IMR-90 (cell line): ENCODE measurements at regions not wholly inside any gene's neighbourhood (a gene's known extent, or its start where the extent isn't known, plus 50 kb on each side); places are given as distances from the start of the nearest gene placed in this dataset.

Experiments used
- ATAC-seq: fragments of 200-7000 bp; cut with Tn5 transposase; 2 replicates; pipeline ENCODE4 v1.9.1; 2020; ENCODE audit warnings: low read depth, mild to moderate bottlenecking, moderate library complexity
- BruUV-seq: library from RNA; stranded (reverse); fragments of 400-500 nt; replicated peaks from 2 replicates; lab custom pipeline; 2021; lab: Mats Ljungman, UMichigan
- CTCF ChIA-PET: fragments of 300-600 bp; formaldehyde crosslinking; extraction: SDS; loops from one replicate; lab custom pipeline; 2021; ENCODE audit warnings: antibody characterized with exemption; lab: Yijun Ruan, JAX
- POLR2A ChIA-PET: fragments of 300-600 bp; sonication (Branson Sonifier 250); formaldehyde crosslinking; loops from one replicate; lab custom pipeline; 2022; ENCODE audit warnings: antibody characterized with exemption; ENCODE audit not compliant: unreplicated experiment; lab: Charles Lee
- DNase-seq: peaks from one replicate; pipeline ENCODE4 v3.0.0; 2013
- H2AFZ ChIP-seq: replicated peaks from 2 replicates; pipeline ENCODE3; 2013; ENCODE audit warnings: low read length, mild to moderate bottlenecking; ENCODE audit not compliant: poor library complexity
- H2AK5ac ChIP-seq: 2 replicates; pipeline ENCODE4 v1.6.1; 2013; ENCODE audit warnings: low read depth, low read length, inconsistent platforms
- H2AK9ac ChIP-seq: replicated peaks from 2 replicates; pipeline ENCODE3; 2013; ENCODE audit warnings: mild to moderate bottlenecking, low read depth, low read length, moderate library complexity; ENCODE audit not compliant: poor library complexity
- H2BK120ac ChIP-seq: 2 replicates; pipeline ENCODE4 v1.6.1; 2013; ENCODE audit warnings: low read depth, low read length, inconsistent platforms
- H2BK15ac ChIP-seq: 3 replicates; pipeline ENCODE4 v1.6.1; 2013; ENCODE audit warnings: low read depth, low read length, inconsistent platforms
- H2BK20ac ChIP-seq: 2 replicates; pipeline ENCODE4 v1.6.1; 2013; ENCODE audit warnings: low read depth, mild to moderate bottlenecking, inconsistent platforms, low read length, moderate library complexity
- H2BK5ac ChIP-seq: 2 replicates; pipeline ENCODE4 v1.6.1; 2013; ENCODE audit warnings: mild to moderate bottlenecking, low read depth, low read length, inconsistent platforms; ENCODE audit not compliant: poor library complexity, severe bottlenecking
- H3K14ac ChIP-seq: replicated peaks from 2 replicates; pipeline ENCODE4 v1.6.1; 2013; ENCODE audit warnings: low read depth, low read length, inconsistent platforms
- H3K18ac ChIP-seq: 2 replicates; pipeline ENCODE4 v1.6.1; 2013; ENCODE audit warnings: low read depth, low read length, control low read depth
- H3K23ac ChIP-seq: 2 replicates; pipeline ENCODE4 v1.6.1; 2013; ENCODE audit warnings: low read depth, low read length, inconsistent platforms
- H3K27ac ChIP-seq: 2 replicates; pipeline ENCODE4 v1.5.1; 2013; ENCODE audit warnings: mild to moderate bottlenecking, control low read depth, low read length; ENCODE audit not compliant: insufficient read depth
- H3K27me3 ChIP-seq: 2 replicates; pipeline ENCODE4 v1.6.1; 2013; ENCODE audit warnings: low read length; ENCODE audit not compliant: control insufficient read depth, insufficient read depth
- H3K36me3 ChIP-seq: 2 replicates; pipeline ENCODE4 v1.6.1; 2013; ENCODE audit warnings: low read length, mixed read lengths; ENCODE audit not compliant: control insufficient read depth, insufficient read depth
- H3K4ac ChIP-seq: 2 replicates; pipeline ENCODE4 v1.6.1; 2013; ENCODE audit warnings: low read depth, low read length, inconsistent platforms
- H3K4me1 ChIP-seq: 2 replicates; pipeline ENCODE4 v1.6.1; 2013; ENCODE audit warnings: low read length, mixed read lengths; ENCODE audit not compliant: control insufficient read depth, insufficient read depth
- H3K4me2 ChIP-seq: 2 replicates; pipeline ENCODE4 v1.6.1; 2013; ENCODE audit warnings: low read depth, mild to moderate bottlenecking, control low read depth, low read length, moderate library complexity
- H3K4me3 ChIP-seq: 2 replicates; pipeline ENCODE4 v1.5.1; 2013; ENCODE audit warnings: low read depth, mild to moderate bottlenecking, control low read depth, low read length, moderate library complexity; ENCODE audit not compliant: insufficient read depth
- H3K56ac ChIP-seq: 2 replicates; pipeline ENCODE4 v1.6.1; 2013; ENCODE audit warnings: low read length, inconsistent platforms; ENCODE audit not compliant: insufficient read depth; ENCODE audit errors: extremely low read depth
- H3K79me1 ChIP-seq, 2 experiments: 2 replicates each; pipeline ENCODE4 v1.6.1; 2013; ENCODE audit warnings: low read length in 2 of 2, inconsistent platforms in 1 of 2, low read depth in 1 of 2
- H3K9ac ChIP-seq: 2 replicates; pipeline ENCODE4 v1.6.1; 2013; ENCODE audit warnings: low read depth, low read length, control low read depth
- H3K9me1 ChIP-seq: 2 replicates; pipeline ENCODE4 v1.6.1; 2013; ENCODE audit warnings: low read length, inconsistent platforms; ENCODE audit not compliant: insufficient read depth
- H3K9me3 ChIP-seq: 2 replicates; pipeline ENCODE4 v1.6.1; 2013; ENCODE audit warnings: low read length; ENCODE audit not compliant: control insufficient read depth, insufficient read depth
- H4K20me1 ChIP-seq: 2 replicates; pipeline ENCODE4 v1.6.1; 2013; ENCODE audit warnings: low read length, inconsistent platforms; ENCODE audit not compliant: insufficient read depth
- H4K5ac ChIP-seq: 2 replicates; pipeline ENCODE4 v1.6.1; 2013; ENCODE audit warnings: mild to moderate bottlenecking, low read depth, low read length, control low read depth
- H4K8ac ChIP-seq, 2 experiments: 2 replicates each; pipeline ENCODE4 v1.6.1; 2013; ENCODE audit warnings: low read depth in 2 of 2, low read length in 2 of 2, control low read depth in 1 of 2, inconsistent platforms in 1 of 2
- H4K91ac ChIP-seq: 2 replicates; pipeline ENCODE4 v1.6.1; 2013; ENCODE audit warnings: low read depth, low read length, inconsistent platforms; ENCODE audit not compliant: insufficient read depth
- BHLHE40 ChIP-seq: fragments of 150-350 bp; IDR thresholded peaks from 2 replicates; pipeline ENCODE4 v1.6.1; 2016; ENCODE audit warnings: mild to moderate bottlenecking, low read depth, low read length
- CEBPB ChIP-seq: IDR thresholded peaks from 2 replicates; pipeline ENCODE4 v1.6.1; 2012; ENCODE audit warnings: low read depth, low read length, improper control_type of control experiment
- CHD1 ChIP-seq: IDR thresholded peaks from 2 replicates; pipeline ENCODE4 v1.6.1; 2012; ENCODE audit warnings: low read depth, low read length, improper control_type of control experiment
- ELK1 ChIP-seq: fragments of 150-350 bp; IDR thresholded peaks from 2 replicates; pipeline ENCODE4 v1.6.1; 2016; ENCODE audit warnings: low read depth, mild to moderate bottlenecking, low read length, moderate library complexity, borderline replicate concordance
- FOS ChIP-seq: fragments of 150-350 bp; IDR thresholded peaks from 2 replicates; pipeline ENCODE4 v1.6.1; 2016; ENCODE audit warnings: low read depth, low read length
- MAFK ChIP-seq: IDR thresholded peaks from 2 replicates; pipeline ENCODE4 v1.6.1; 2012; ENCODE audit warnings: low read depth, low read length, improper control_type of control experiment
- MAZ ChIP-seq: IDR thresholded peaks from 2 replicates; pipeline ENCODE4 v1.6.1; 2012; ENCODE audit warnings: low read depth, mild to moderate bottlenecking, low read length, improper control_type of control experiment, moderate library complexity, borderline replicate concordance
- MXI1 ChIP-seq: IDR thresholded peaks from 2 replicates; pipeline ENCODE4 v1.6.1; 2012; ENCODE audit warnings: low read depth, mild to moderate bottlenecking, low read length, moderate library complexity, borderline replicate concordance
- NFE2L2 ChIP-seq: fragments of 150-350 bp; IDR thresholded peaks from 2 replicates; pipeline ENCODE4 v1.6.1; 2016; ENCODE audit warnings: low read depth, mild to moderate bottlenecking, low read length
- POLR2A ChIP-seq: IDR thresholded peaks from 2 replicates; pipeline ENCODE4 v1.6.1; 2012; ENCODE audit warnings: mild to moderate bottlenecking, low read depth, low read length
- RAD21 ChIP-seq: IDR thresholded peaks from 2 replicates; pipeline ENCODE4 v1.6.1; 2012; ENCODE audit warnings: low read length, improper control_type of control experiment
- RCOR1 ChIP-seq: IDR thresholded peaks from 2 replicates; pipeline ENCODE4 v1.6.1; 2012; ENCODE audit warnings: mild to moderate bottlenecking, low read length, improper control_type of control experiment; ENCODE audit not compliant: insufficient replicate concordance
- RFX5 ChIP-seq: IDR thresholded peaks from 2 replicates; pipeline ENCODE4 v1.8.0; 2012; ENCODE audit warnings: low read depth, mild to moderate bottlenecking, low read length, moderate library complexity
- SMC3 ChIP-seq: fragments of 150-350 bp; IDR thresholded peaks from 2 replicates; pipeline ENCODE4 v1.6.1; 2016; ENCODE audit warnings: low read depth, mild to moderate bottlenecking, antibody characterized with exemption, low read length, moderate library complexity
- dilution Hi-C: fragments of 300-500 bp; cut with HindIII; formaldehyde crosslinking; loops from one replicate; pipeline ENCODE4 v1.14.3; 2018; ENCODE audit warnings: low sequenced_read_pairs; ENCODE audit not compliant: unreplicated experiment
- in situ Hi-C: fragments of 300-500 bp; cut with MboI; formaldehyde crosslinking; loops from 3 replicates; pipeline ENCODE4 v1.14.3; 2019; ENCODE audit warnings: low sequenced_read_pairs, inconsistent platforms, mixed read lengths
- intact Hi-C: fragments of 100-400 bp; cut with micrococcal nuclease; formaldehyde crosslinking; loops from 2 replicates; pipeline ENCODE4 v1.10.0; 2022
- TF ChIP-seq, protein P1 (sequence below): fragments of 150-350 bp; IDR thresholded peaks from 2 replicates; pipeline ENCODE4 v1.6.1; 2017; ENCODE audit warnings: mild to moderate bottlenecking, antibody characterized with exemption, low read length, low read depth
- TF ChIP-seq, protein P2 (sequence below): conservative IDR thresholded peaks from 2 replicates; pipeline ENCODE4 v1.5.1; 2012; ENCODE audit warnings: mild to moderate bottlenecking, low read depth, low read length, improper control_type of control experiment

- DNase-seq, result no peak
- no peak overlapping the region for H4K5ac ChIP-seq
- intact Hi-C loops, result no loop called here
- CTCF ChIA-PET, result no interaction called here
- H2BK120ac ChIP-seq, result no peak overlapping the region
- H2BK15ac ChIP-seq, result no peak overlapping the region
- H3K18ac ChIP-seq, result no peak overlapping the region
- H3K4ac ChIP-seq, result no peak overlapping the region
- no peak overlapping the region for H3K14ac ChIP-seq
- dilution Hi-C loops, result no loop called here
- H2BK5ac ChIP-seq, result no peak overlapping the region
- in situ Hi-C loops, result no loop called here
- H3K27ac ChIP-seq, result no peak overlapping the region
- H2AK9ac ChIP-seq, result no peak overlapping the region
- H3K23ac ChIP-seq, result no peak overlapping the region
- H2AFZ ChIP-seq, result no peak overlapping the region
- no peak overlapping the region for H3K56ac ChIP-seq
- H2BK20ac ChIP-seq, result no peak overlapping the region
- no peak for TF ChIP-seq NFE2L2
- TF ChIP-seq MAFK, result no peak
- TF ChIP-seq, protein P1, sequence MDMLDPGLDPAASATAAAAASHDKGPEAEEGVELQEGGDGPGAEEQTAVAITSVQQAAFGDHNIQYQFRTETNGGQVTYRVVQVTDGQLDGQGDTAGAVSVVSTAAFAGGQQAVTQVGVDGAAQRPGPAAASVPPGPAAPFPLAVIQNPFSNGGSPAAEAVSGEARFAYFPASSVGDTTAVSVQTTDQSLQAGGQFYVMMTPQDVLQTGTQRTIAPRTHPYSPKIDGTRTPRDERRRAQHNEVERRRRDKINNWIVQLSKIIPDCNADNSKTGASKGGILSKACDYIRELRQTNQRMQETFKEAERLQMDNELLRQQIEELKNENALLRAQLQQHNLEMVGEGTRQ, result no peak
- TF ChIP-seq FOS, result no peak
- no peak for TF ChIP-seq CHD1
- no peak for TF ChIP-seq MXI1
- no peak for TF ChIP-seq BHLHE40
- TF ChIP-seq, protein P2, sequence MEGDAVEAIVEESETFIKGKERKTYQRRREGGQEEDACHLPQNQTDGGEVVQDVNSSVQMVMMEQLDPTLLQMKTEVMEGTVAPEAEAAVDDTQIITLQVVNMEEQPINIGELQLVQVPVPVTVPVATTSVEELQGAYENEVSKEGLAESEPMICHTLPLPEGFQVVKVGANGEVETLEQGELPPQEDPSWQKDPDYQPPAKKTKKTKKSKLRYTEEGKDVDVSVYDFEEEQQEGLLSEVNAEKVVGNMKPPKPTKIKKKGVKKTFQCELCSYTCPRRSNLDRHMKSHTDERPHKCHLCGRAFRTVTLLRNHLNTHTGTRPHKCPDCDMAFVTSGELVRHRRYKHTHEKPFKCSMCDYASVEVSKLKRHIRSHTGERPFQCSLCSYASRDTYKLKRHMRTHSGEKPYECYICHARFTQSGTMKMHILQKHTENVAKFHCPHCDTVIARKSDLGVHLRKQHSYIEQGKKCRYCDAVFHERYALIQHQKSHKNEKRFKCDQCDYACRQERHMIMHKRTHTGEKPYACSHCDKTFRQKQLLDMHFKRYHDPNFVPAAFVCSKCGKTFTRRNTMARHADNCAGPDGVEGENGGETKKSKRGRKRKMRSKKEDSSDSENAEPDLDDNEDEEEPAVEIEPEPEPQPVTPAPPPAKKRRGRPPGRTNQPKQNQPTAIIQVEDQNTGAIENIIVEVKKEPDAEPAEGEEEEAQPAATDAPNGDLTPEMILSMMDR, result no peak
- TF ChIP-seq RCOR1, result no peak
- no peak for TF ChIP-seq ELK1
- no peak for TF ChIP-seq RAD21
- no peak for TF ChIP-seq MAZ
- TF ChIP-seq POLR2A, result no peak
- no peak for TF ChIP-seq CEBPB
- TF ChIP-seq SMC3, result no peak
- no peak for TF ChIP-seq RFX5
- no peaks in the 10 kb centered on the region for H3K9me1 ChIP-seq
- no peak overlapping the region for H3K4me3 ChIP-seq
- H3K36me3 ChIP-seq, result no peaks in the 10 kb centered on the region
- H4K91ac ChIP-seq, result no peak overlapping the region
- BruUV-seq, result no TSS peak
- H3K79me1 ChIP-seq, result no peaks in the 10 kb centered on the region
- H3K4me1 ChIP-seq, result no peaks in the 10 kb centered on the region
- no peaks in the 10 kb centered on the region for H4K20me1 ChIP-seq
- H3K9ac ChIP-seq, result no peak overlapping the region
- POLR2A ChIA-PET, result interaction anchor here (0.6 kb wide), 1 partner anchor 12 kb away, joined by 12 read pairs; no protein-coding TSS in a partner anchor
- H3K4me2 ChIP-seq, result no peak overlapping the region
- H3K27me3 ChIP-seq, result no peaks in the 10 kb centered on the region
- no peak for ATAC-seq
- no peak overlapping the region for H4K8ac ChIP-seq
- H2AK5ac ChIP-seq, result no peak overlapping the region
- no peaks in the 10 kb centered on the region for H3K9me3 ChIP-seq
Observed at GRCh38 chr13:58933475-58933874, 1230.3 kb downstream of the DIAPH3 start.
